WI38 (cell line): ENCODE measurements at regions not wholly inside any gene's neighbourhood (a gene's known extent, or its start where the extent isn't known, plus 50 kb on each side); places are given as distances from the start of the nearest gene placed in this dataset.

Source experiments
- H3K4me3 ChIP-seq: 2 replicates; pipeline ENCODE4 v1.5.1; 2011; ENCODE audit warnings: low read depth, mild to moderate bottlenecking, control low read depth, low read length
- TF ChIP-seq, protein P1 (sequence below): IDR thresholded peaks from 2 replicates; pipeline ENCODE4 v1.5.1; 2012; ENCODE audit warnings: low read depth, mild to moderate bottlenecking, control low read depth, low read length

DNA sequence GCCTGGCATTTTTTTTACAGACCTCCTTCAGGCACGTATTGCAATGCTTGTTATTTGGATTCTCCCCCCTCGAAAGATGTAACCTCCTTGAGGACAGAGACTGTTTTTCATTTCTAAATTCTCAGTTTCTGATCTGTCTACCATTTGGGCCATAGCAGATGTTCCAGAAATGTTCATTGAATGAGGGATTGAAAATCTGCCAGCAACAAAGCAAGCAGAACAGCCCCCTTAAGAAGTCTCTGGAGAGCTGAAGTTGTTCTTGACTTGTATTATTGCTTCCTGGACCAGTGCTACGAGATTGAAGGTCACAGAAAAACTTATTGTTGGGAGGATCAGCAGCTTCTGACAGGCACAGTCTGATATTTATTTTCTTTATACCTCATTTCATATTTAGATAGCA is 355.5 kb downstream of the EPHA4 start:
- TF ChIP-seq, protein P1, sequence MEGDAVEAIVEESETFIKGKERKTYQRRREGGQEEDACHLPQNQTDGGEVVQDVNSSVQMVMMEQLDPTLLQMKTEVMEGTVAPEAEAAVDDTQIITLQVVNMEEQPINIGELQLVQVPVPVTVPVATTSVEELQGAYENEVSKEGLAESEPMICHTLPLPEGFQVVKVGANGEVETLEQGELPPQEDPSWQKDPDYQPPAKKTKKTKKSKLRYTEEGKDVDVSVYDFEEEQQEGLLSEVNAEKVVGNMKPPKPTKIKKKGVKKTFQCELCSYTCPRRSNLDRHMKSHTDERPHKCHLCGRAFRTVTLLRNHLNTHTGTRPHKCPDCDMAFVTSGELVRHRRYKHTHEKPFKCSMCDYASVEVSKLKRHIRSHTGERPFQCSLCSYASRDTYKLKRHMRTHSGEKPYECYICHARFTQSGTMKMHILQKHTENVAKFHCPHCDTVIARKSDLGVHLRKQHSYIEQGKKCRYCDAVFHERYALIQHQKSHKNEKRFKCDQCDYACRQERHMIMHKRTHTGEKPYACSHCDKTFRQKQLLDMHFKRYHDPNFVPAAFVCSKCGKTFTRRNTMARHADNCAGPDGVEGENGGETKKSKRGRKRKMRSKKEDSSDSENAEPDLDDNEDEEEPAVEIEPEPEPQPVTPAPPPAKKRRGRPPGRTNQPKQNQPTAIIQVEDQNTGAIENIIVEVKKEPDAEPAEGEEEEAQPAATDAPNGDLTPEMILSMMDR, result no peak
- H3K4me3 ChIP-seq, result no peak overlapping the region

DNA sequence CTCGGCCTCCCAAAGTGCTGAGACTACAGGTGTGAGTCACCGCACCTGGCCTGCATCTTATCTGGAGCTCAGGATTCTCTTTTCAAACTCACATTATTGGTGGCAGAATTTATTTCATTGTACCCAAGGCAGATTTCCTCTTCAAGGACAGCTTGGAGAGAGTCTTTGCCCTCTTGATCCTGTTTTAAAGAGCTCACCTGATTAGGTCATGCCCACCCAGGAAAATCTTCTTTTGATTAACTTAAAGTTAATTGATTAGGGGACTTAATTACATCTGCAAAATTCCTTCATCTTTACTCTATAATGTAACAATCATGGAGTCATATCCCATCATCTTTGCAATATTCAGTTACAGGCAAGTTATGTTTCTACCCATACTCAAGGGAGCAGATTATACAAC is 346.4 kb downstream of the EPHA4 start:
- no peak overlapping the region for H3K4me3 ChIP-seq
- TF ChIP-seq, protein P1, result no peak

GRCh38 chr2:221228214-221228769 is 343.8 kb downstream of the EPHA4 start:
- TF ChIP-seq, protein P1, result no peak

DNA sequence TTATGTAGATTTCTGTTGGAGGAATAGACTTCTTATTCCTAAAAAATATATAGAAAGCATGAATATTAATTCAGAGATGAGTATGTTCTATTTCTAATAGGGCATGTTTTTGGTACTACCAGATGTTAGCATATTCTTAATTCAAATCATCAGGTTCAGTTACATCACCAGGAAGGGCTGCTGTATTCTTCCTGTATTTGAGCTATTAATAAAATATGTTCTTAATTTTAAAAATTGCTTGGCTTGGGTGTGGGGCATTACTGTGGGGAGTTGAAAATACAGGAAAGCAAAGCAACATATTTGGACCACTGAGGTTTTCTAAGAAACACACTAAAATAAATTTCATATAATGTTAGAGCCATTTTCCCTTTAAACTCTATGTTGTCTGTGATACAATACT is 343.0 kb downstream of the EPHA4 start:
- TF ChIP-seq, protein P1, result no peak
- H3K4me3 ChIP-seq, result no peak overlapping the region

More at GRCh38 chr2:221228214-221228769, 343.8 kb downstream of the EPHA4 start:
- H3K4me3 ChIP-seq, result no peak overlapping the region

DNA sequence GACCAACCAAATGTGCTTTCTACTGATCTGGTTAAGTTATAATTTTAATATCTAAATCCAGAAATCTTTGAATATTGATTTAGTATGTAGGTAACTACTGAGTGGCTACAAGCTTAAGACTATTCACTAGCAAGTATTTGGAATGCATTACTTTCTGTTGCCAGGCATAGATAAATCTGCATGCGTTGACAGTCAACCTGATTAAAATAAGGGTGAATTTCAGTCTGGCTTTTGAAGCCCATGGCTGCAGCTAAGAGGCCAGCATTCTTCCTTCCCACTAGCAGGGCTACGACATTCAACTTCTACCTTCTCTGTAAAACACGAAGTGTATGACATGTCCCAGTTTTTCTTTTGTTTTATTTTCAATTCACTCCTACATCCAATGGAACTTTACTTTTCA is 340.6 kb downstream of the EPHA4 start:
- no peak overlapping the region for H3K4me3 ChIP-seq
- TF ChIP-seq, protein P1, result no peak

- TF ChIP-seq, protein P1, result no peak
Measured at GRCh38 chr2:221235941-221236340, 336.2 kb downstream of the EPHA4 start.

DNA sequence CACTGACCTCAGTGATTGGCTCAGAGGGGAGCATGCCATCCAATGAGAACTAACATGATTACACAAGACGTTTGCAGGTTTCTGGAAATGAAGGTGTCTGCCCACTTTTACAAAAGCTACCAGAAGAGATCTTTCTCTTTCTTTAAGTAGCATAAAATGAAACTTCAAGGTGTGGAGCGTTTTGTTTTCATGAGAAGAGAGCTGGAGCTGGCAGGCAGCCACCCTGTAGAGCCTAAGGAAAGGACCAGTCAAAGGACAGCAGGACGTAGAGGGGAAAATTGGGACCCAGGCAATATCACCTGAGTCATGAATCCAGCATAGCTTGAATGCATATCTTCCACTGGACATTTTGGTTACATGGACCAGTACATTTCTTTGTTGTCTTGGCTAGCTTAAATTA is 331.0 kb downstream of the EPHA4 start:
- TF ChIP-seq, protein P1, result no peak
- H3K4me3 ChIP-seq, result no peak overlapping the region

More at GRCh38 chr2:221235941-221236340, 336.2 kb downstream of the EPHA4 start:
- H3K4me3 ChIP-seq, result no peak overlapping the region
